ENCODE measurements at regions not wholly inside any gene's neighbourhood (a gene's known extent, or its start where the extent isn't known, plus 50 kb on each side); places are given as distances from the start of the nearest gene placed in this dataset.

GRCh38 chr10:128710798-128711183, 584.6 kb upstream of the MKI67 start:
- no peak for TF ChIP-seq CTCF (IDR thresholded peaks at IDR 0.05; ENCODE audit: low read depth, low read length)
- DNase-seq (ENCODE audit: low read depth in 2 of 2): no peak
- no peak overlapping the region for H3K4me3 ChIP-seq (replicated peaks in 1 of 2; ENCODE audit: low read depth in 2 of 2, low read length in 2 of 2)

- DNase-seq (ENCODE audit: low read depth in 2 of 2): no peak
- H3K4me3 ChIP-seq (replicated peaks in 1 of 2; ENCODE audit: low read depth in 2 of 2, low read length in 2 of 2): no peak overlapping the region
- no peak for TF ChIP-seq CTCF (IDR thresholded peaks at IDR 0.05; ENCODE audit: low read depth, low read length)
Observed at GRCh38 chr10:128711806-128712205, 585.6 kb upstream of the MKI67 start.

GRCh38 chr10:128712661-128713400, 586.6 kb upstream of the MKI67 start:
- H3K4me3 ChIP-seq (replicated peaks in 1 of 2; ENCODE audit: low read depth in 2 of 2, low read length in 2 of 2): no peak overlapping the region
- no peak for DNase-seq (ENCODE audit: low read depth in 2 of 2)
- TF ChIP-seq CTCF (IDR thresholded peaks at IDR 0.05; ENCODE audit: low read depth, low read length): no peak

GRCh38 chr10:128713471-128713870, 587.2 kb upstream of the MKI67 start:
- no peak for TF ChIP-seq CTCF (IDR thresholded peaks at IDR 0.05; ENCODE audit: low read depth, low read length)
- no peak overlapping the region for H3K4me3 ChIP-seq (replicated peaks in 1 of 2; ENCODE audit: low read depth in 2 of 2, low read length in 2 of 2)
- no peak for DNase-seq (ENCODE audit: low read depth in 2 of 2)

GRCh38 chr10:128713874-128714570, 587.8 kb upstream of the MKI67 start:
- no peak overlapping the region for H3K4me3 ChIP-seq (replicated peaks in 1 of 2; ENCODE audit: low read depth in 2 of 2, low read length in 2 of 2)
- DNase-seq (ENCODE audit: low read depth in 2 of 2): no peak
- no peak for TF ChIP-seq CTCF (IDR thresholded peaks at IDR 0.05; ENCODE audit: low read depth, low read length)

- no peak overlapping the region for H3K4me3 ChIP-seq (replicated peaks in 1 of 2; ENCODE audit: low read depth in 2 of 2, low read length in 2 of 2)
- TF ChIP-seq CTCF (IDR thresholded peaks at IDR 0.05; ENCODE audit: low read depth, low read length): no peak
- DNase-seq (ENCODE audit: low read depth in 2 of 2): no peak
Observed at GRCh38 chr10:128714644-128715415, 588.6 kb upstream of the MKI67 start.
